ENCODE measurements at regions not wholly inside any gene's neighbourhood (a gene's known extent, or its start where the extent isn't known, plus 50 kb on each side); places are given as distances from the start of the nearest gene placed in this dataset.

DNA sequence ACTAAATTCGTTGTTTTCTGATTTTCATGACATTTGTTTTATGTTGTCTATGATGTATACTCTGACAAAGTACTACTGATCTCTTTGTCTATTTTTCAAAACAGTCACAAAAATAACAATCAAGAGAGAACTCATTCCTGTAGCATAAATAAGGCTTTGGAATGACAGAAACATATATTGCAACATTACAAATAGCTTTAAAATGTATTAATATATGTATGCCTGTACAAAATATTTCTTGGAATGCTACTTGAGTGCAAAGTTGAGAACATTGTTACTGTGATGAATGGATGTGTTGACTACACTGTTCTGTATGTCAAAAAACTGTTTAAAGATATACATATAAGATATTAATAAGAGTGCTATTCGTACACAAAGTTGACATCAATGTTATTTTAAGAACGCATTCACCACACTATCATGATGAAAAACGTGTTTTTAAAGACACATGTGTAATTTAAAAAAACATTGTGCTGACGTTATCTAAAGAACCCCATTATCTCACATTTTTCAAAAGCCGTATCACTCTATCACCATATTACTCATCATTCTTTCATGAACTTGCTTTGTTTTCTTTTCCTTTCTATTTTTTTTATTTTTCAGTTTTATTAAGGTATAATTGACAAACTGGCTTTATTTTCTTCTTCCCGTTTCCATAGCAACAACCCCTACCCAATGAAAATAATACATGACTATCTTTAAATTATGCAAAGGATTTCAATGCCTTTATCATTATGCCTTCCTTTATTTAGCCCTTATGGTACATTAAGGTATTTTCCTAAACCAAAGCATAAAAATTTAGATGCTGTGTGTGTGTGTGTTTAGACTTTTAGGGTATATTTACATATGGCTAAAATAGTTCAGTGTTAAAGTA is 918.8 kb downstream of the SLITRK1 start:
- DNase-seq (peak; percentile 33), ATAC-seq (ENCODE audit: low read depth) (peak; percentile 40; the same call in 1 of the 2 replicates)
- Histone ChIP-seq H4K5ac (ENCODE audit: low read depth, low read length) (no peak overlapping the region), H3K27me3 (ENCODE audit: control insufficient read depth, insufficient read depth, low read length) (no peaks in the 10 kb centered on the region), H3K4me2 (ENCODE audit: low read depth, low read length) (no peak overlapping the region), H3K79me1 (ENCODE audit: low read depth in 1 of 2, low read length in 2 of 2) (no peaks in the 10 kb centered on the region), H2AK5ac (ENCODE audit: low read depth, low read length) (no peak overlapping the region), H4K20me1 (ENCODE audit: insufficient read depth, low read length) (no peaks in the 10 kb centered on the region), H2BK120ac (ENCODE audit: low read depth, low read length) (no peak overlapping the region), H4K8ac (ENCODE audit: low read depth in 2 of 2, low read length in 2 of 2) (no peak overlapping the region), H3K56ac (ENCODE audit: extremely low read depth, insufficient read depth, low read length) (no peak overlapping the region), H3K9me1 (ENCODE audit: insufficient read depth, low read length) (no peaks in the 10 kb centered on the region), H3K4ac (ENCODE audit: low read depth, low read length) (no peak overlapping the region), H3K36me3 (ENCODE audit: control insufficient read depth, insufficient read depth, low read length) (no peaks in the 10 kb centered on the region), H3K9me3 (ENCODE audit: control insufficient read depth, insufficient read depth, low read length) (no peaks in the 10 kb centered on the region), H3K27ac (ENCODE audit: insufficient read depth, low read length) (no peak overlapping the region), H2BK20ac (ENCODE audit: low read depth, low read length) (no peak overlapping the region), H2AFZ (replicated peaks; ENCODE audit: low read length, poor library complexity) (no peak overlapping the region), H3K4me1 (ENCODE audit: control insufficient read depth, insufficient read depth, low read length) (no peaks in the 10 kb centered on the region), H3K4me3 (ENCODE audit: insufficient read depth, low read depth, low read length) (no peak overlapping the region), H2BK15ac (ENCODE audit: low read depth, low read length) (no peak overlapping the region), H4K91ac (ENCODE audit: insufficient read depth, low read depth, low read length) (no peak overlapping the region), H3K23ac (ENCODE audit: low read depth, low read length) (no peak overlapping the region), H3K9ac (ENCODE audit: low read depth, low read length) (no peak overlapping the region), H2BK5ac (ENCODE audit: low read depth, low read length, poor library complexity, severe bottlenecking) (no peak overlapping the region), H2AK9ac (replicated peaks; ENCODE audit: low read depth, low read length, poor library complexity) (no peak overlapping the region), H3K18ac (ENCODE audit: low read depth, low read length) (no peak overlapping the region), H3K14ac (replicated peaks; ENCODE audit: low read depth, low read length) (no peak overlapping the region)
- intact Hi-C loops (cut with micrococcal nuclease) (no loop called here), dilution Hi-C loops (cut with HindIII; ENCODE audit: low sequenced_read_pairs, unreplicated experiment) (no loop called here), in situ Hi-C loops (cut with MboI; ENCODE audit: low sequenced_read_pairs) (no loop called here)
- TF ChIP-seq NFE2L2 (IDR thresholded peaks at IDR 0.05; ENCODE audit: low read depth, low read length) (no peak), RAD21 (IDR thresholded peaks at IDR 0.05; ENCODE audit: low read length) (no peak), BHLHE40 (IDR thresholded peaks at IDR 0.05; ENCODE audit: low read depth, low read length) (0 out of 2 replicates have a peak, but pooled peaks have one; percentile 26), CEBPB (IDR thresholded peaks at IDR 0.05; ENCODE audit: low read depth, low read length) (0 out of 2 replicates have a peak, but pooled peaks have one; percentile 23)
- no TSS peak for BruUV-seq (replicated peaks)
- 100% methylated on average over 1 of the region's 7 CpGs; no CpG with 5 or more reads in 1 of the 2 experiments for WGBS, 2 experiments (ENCODE audit: extremely low coverage in 2 of 2, insufficient read length in 1 of 2)
- ChIA-PET CTCF (interaction anchor here (0.7 kb wide), 2 partner anchors 18 to 909 kb away, joined by 4 to 5 read pairs; no protein-coding TSS in a partner anchor), POLR2A (ENCODE audit: unreplicated experiment) (no interaction called here)

Measured in IMR-90 (cell line).